IMR-90 (cell line): ENCODE measurements at regions not wholly inside any gene's neighbourhood (a gene's known extent, or its start where the extent isn't known, plus 50 kb on each side); places are given as distances from the start of the nearest gene placed in this dataset.

Source experiments
- BHLHE40 ChIP-seq: fragments of 150-350 bp; IDR thresholded peaks from 2 replicates; pipeline ENCODE4 v1.6.1; 2016; ENCODE audit warnings: mild to moderate bottlenecking, low read depth, low read length
- CEBPB ChIP-seq: IDR thresholded peaks from 2 replicates; pipeline ENCODE4 v1.6.1; 2012; ENCODE audit warnings: low read depth, low read length, improper control_type of control experiment
- CHD1 ChIP-seq: IDR thresholded peaks from 2 replicates; pipeline ENCODE4 v1.6.1; 2012; ENCODE audit warnings: low read depth, low read length, improper control_type of control experiment
- CTCF ChIP-seq: conservative IDR thresholded peaks from 2 replicates; pipeline ENCODE4 v1.5.1; 2012; ENCODE audit warnings: mild to moderate bottlenecking, low read depth, low read length, improper control_type of control experiment
- MAFK ChIP-seq: IDR thresholded peaks from 2 replicates; pipeline ENCODE4 v1.6.1; 2012; ENCODE audit warnings: low read depth, low read length, improper control_type of control experiment
- MXI1 ChIP-seq: IDR thresholded peaks from 2 replicates; pipeline ENCODE4 v1.6.1; 2012; ENCODE audit warnings: low read depth, mild to moderate bottlenecking, low read length, moderate library complexity, borderline replicate concordance
- NFE2L2 ChIP-seq: fragments of 150-350 bp; IDR thresholded peaks from 2 replicates; pipeline ENCODE4 v1.6.1; 2016; ENCODE audit warnings: low read depth, mild to moderate bottlenecking, low read length
- POLR2A ChIP-seq: IDR thresholded peaks from 2 replicates; pipeline ENCODE4 v1.6.1; 2012; ENCODE audit warnings: mild to moderate bottlenecking, low read depth, low read length
- RAD21 ChIP-seq: IDR thresholded peaks from 2 replicates; pipeline ENCODE4 v1.6.1; 2012; ENCODE audit warnings: low read length, improper control_type of control experiment
- RCOR1 ChIP-seq: IDR thresholded peaks from 2 replicates; pipeline ENCODE4 v1.6.1; 2012; ENCODE audit warnings: mild to moderate bottlenecking, low read length, improper control_type of control experiment; ENCODE audit not compliant: insufficient replicate concordance
- SMC3 ChIP-seq: fragments of 150-350 bp; IDR thresholded peaks from 2 replicates; pipeline ENCODE4 v1.6.1; 2016; ENCODE audit warnings: low read depth, mild to moderate bottlenecking, antibody characterized with exemption, low read length, moderate library complexity
- USF2 ChIP-seq: fragments of 150-350 bp; IDR thresholded peaks from 2 replicates; pipeline ENCODE4 v1.6.1; 2017; ENCODE audit warnings: mild to moderate bottlenecking, antibody characterized with exemption, low read length, low read depth

- TF ChIP-seq POLR2A (no peak), CTCF (no peak), RCOR1 (no peak), CHD1 (no peak), CEBPB (no peak), SMC3 (no peak), USF2 (no peak), MXI1 (no peak), NFE2L2 (no peak), MAFK (no peak), RAD21 (no peak), BHLHE40 (no peak)
Observed at GRCh38 chr15:50840520-50840919, 68.0 kb upstream of the AP4E1 start.
